GM06990 (cell line): ENCODE measurements at regions not wholly inside any gene's neighbourhood (a gene's known extent, or its start where the extent isn't known, plus 50 kb on each side); places are given as distances from the start of the nearest gene placed in this dataset.

Experiments
- DNase-seq: peaks from one replicate; pipeline ENCODE4 v3.0.0-alpha.2; 2011; ENCODE audit not compliant: insufficient read length; ENCODE audit errors: extremely low read depth
- H3K27me3 ChIP-seq: replicated peaks from 2 replicates; pipeline ENCODE4 v1.6.0; 2011; ENCODE audit warnings: low read length; ENCODE audit not compliant: control insufficient read depth, insufficient read depth
- H3K36me3 ChIP-seq: 2 replicates; pipeline ENCODE4 v1.5.1; 2011; ENCODE audit warnings: low read length; ENCODE audit not compliant: control insufficient read depth, insufficient read depth
- H3K4me3 ChIP-seq: replicated peaks from 2 replicates; pipeline ENCODE4 v1.5.1; 2011; ENCODE audit warnings: low read depth, mild to moderate bottlenecking, control low read depth, low read length
- CTCF ChIP-seq: IDR thresholded peaks from 2 replicates; pipeline ENCODE4 v1.5.1; 2011; ENCODE audit warnings: low read length, control low read depth, mild to moderate bottlenecking, inconsistent platforms; ENCODE audit not compliant: insufficient read depth, poor library complexity, severe bottlenecking

- H3K36me3 ChIP-seq: no peaks in the 10 kb centered on the region
- no peak overlapping the region for H3K4me3 ChIP-seq
- no peak for DNase-seq
- no peaks in the 10 kb centered on the region for H3K27me3 ChIP-seq
- no peak for TF ChIP-seq CTCF
Observed at GRCh38 chr17:69637446-69638156, 223.1 kb downstream of the MAP2K6 start.

DNA sequence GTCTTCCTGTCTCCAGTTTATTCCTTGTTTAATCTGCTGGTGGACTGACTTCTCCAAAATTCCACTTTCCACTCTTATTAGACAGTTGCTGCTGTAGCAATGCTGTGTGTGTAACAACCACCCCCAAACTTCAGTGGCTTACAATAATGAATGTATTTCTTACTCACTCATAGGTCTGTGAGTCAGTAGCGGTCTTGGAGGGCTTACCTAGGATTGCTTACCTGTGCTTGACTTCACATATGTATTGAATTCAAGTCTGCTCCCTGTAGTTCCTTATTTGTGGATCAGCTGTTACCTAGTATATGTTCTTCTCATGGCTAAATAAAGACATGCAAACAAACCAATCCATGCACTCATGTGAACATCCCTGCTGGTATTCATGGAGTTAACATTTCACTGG, 224.6 kb downstream of the MAP2K6 start:
- TF ChIP-seq CTCF: no peak
- Histone ChIP-seq H3K36me3 (no peaks in the 10 kb centered on the region), H3K27me3 (no peaks in the 10 kb centered on the region), H3K4me3 (no peak overlapping the region)
- DNase-seq: no peak

DNA sequence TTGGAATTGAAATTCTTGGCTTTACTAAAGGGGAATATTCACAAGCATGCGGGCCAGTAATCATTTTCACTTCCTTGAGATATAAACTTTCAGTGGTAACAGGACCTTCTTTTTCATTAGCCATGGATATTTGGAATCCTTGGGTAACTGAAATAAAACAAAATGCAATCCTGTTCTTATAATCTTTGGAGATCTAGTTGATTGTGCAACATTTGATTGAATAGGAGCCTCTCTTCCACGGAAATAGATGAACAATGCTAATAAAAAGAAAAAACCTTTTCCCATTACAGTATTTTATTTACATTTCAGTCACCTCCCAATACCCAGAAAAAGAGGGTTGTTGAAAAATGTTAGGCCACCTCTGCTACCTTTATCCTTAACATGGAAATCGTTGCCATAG, 225.6 kb downstream of the MAP2K6 start:
- no peaks in the 10 kb centered on the region for H3K27me3 ChIP-seq
- no peaks in the 10 kb centered on the region for H3K36me3 ChIP-seq
- no peak for DNase-seq
- no peak overlapping the region for H3K4me3 ChIP-seq
- TF ChIP-seq CTCF: no peak

DNA sequence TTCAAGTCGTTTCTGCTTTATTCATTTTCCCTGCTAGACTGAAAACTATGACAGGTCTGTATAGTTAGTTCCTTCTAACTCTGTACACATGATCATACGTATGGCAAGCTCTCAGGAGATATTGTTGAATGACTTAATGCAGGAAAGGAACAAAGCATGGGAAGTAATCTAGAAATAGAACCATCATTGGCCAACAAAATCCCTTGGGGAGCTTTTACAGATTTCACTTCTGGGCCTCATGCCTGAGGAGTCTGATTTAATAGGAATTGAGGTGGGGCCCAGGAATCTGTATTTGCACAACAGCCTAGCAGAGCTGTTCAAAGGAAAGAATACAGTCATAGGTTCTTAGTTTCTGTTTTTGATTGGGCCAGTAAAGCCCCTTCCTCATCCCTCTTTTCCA, 229.2 kb downstream of the MAP2K6 start:
- no peak for TF ChIP-seq CTCF
- Histone ChIP-seq H3K36me3 (no peaks in the 10 kb centered on the region), H3K27me3 (no peaks in the 10 kb centered on the region), H3K4me3 (no peak overlapping the region)
- DNase-seq: no peak

GRCh38 chr17:69646729-69647128, 232.2 kb downstream of the MAP2K6 start:
- DNase-seq: no peak
- Histone ChIP-seq H3K4me3 (no peak overlapping the region), H3K36me3 (no peaks in the 10 kb centered on the region), H3K27me3 (no peaks in the 10 kb centered on the region)
- no peak for TF ChIP-seq CTCF

GRCh38 chr17:69650881-69651280, 236.4 kb downstream of the MAP2K6 start:
- no peak for DNase-seq
- no peak for TF ChIP-seq CTCF
- no peak overlapping the region for H3K4me3 ChIP-seq
- H3K36me3 ChIP-seq: no peaks in the 10 kb centered on the region
- H3K27me3 ChIP-seq: no peaks in the 10 kb centered on the region
